ENCODE measurements at regions not wholly inside any gene's neighbourhood (a gene's known extent, or its start where the extent isn't known, plus 50 kb on each side); places are given as distances from the start of the nearest gene placed in this dataset.

GRCh38 chrX:76862509-76862908 is 435.0 kb downstream of the MAGEE1 start:
- TF ChIP-seq CTCF (IDR thresholded peaks at IDR 0.05) (no peak), POLR2A (IDR thresholded peaks at IDR 0.05) (no peak)

All from adrenal gland (tissue), 5 donors.